GOT3 (cell line): ENCODE measurements at regions not wholly inside any gene's neighbourhood (a gene's known extent, or its start where the extent isn't known, plus 50 kb on each side); places are given as distances from the start of the nearest gene placed in this dataset.

Experiments used
- DNase-seq: peaks from one replicate; lab custom pipeline; 2025; ENCODE audit warnings: mixed read lengths; lab: John Stamatoyannopoulos, UW

GRCh38 chr7:156448918-156449317 is 191.7 kb upstream of the RNF32 start:
- DNase-seq, result no peak

GRCh38 chr7:156446990-156447389 is 193.6 kb upstream of the RNF32 start:
- no peak for DNase-seq

GRCh38 chr7:156445997-156446761 is 194.4 kb upstream of the RNF32 start:
- no peak for DNase-seq

GRCh38 chr7:156442516-156442915 is 198.1 kb upstream of the RNF32 start:
- DNase-seq, result no peak

GRCh38 chr7:156440456-156440855 is 200.1 kb upstream of the RNF32 start:
- DNase-seq, result no peak

- no peak for DNase-seq
Measured at GRCh38 chr7:156438011-156438410, 202.6 kb upstream of the RNF32 start.

GRCh38 chr7:156437021-156437614 is 203.5 kb upstream of the RNF32 start:
- no peak for DNase-seq

- DNase-seq, result no peak
Measured at GRCh38 chr7:156435486-156436231, 204.9 kb upstream of the RNF32 start.

- DNase-seq, result no peak
Measured at GRCh38 chr7:156434706-156435105, 205.9 kb upstream of the RNF32 start.

GRCh38 chr7:156432018-156432417 is 208.6 kb upstream of the RNF32 start:
- DNase-seq, result no peak

GRCh38 chr7:156430109-156430508 is 210.5 kb upstream of the RNF32 start:
- DNase-seq, result no peak

GRCh38 chr7:156429514-156429913 is 211.1 kb upstream of the RNF32 start:
- DNase-seq, result no peak

GRCh38 chr7:156423876-156424275 is 216.7 kb upstream of the RNF32 start:
- no peak for DNase-seq

- no peak for DNase-seq
Measured at GRCh38 chr7:156420496-156420895, 220.1 kb upstream of the RNF32 start.

- no peak for DNase-seq
Measured at GRCh38 chr7:156419782-156420181, 220.8 kb upstream of the RNF32 start.

- DNase-seq, result no peak
Measured at GRCh38 chr7:156402255-156402654, 238.3 kb upstream of the RNF32 start.

GRCh38 chr7:156401617-156402016 is 239.0 kb upstream of the RNF32 start:
- no peak for DNase-seq

- DNase-seq, result no peak
Measured at GRCh38 chr7:156400046-156400445, 240.5 kb upstream of the RNF32 start.

GRCh38 chr7:156397249-156397648 is 243.3 kb upstream of the RNF32 start:
- DNase-seq, result no peak

GRCh38 chr7:156389116-156389692 is 251.4 kb upstream of the RNF32 start:
- no peak for DNase-seq

GRCh38 chr7:156386097-156386496 is 254.5 kb upstream of the RNF32 start:
- no peak for DNase-seq

- DNase-seq, result no peak
Measured at GRCh38 chr7:156384706-156385105, 255.9 kb upstream of the RNF32 start.

GRCh38 chr7:156383526-156383925 is 257.0 kb upstream of the RNF32 start:
- no peak for DNase-seq
